CD4-positive, alpha-beta T cell (primary cell): ENCODE measurements at regions not wholly inside any gene's neighbourhood (a gene's known extent, or its start where the extent isn't known, plus 50 kb on each side); places are given as distances from the start of the nearest gene placed in this dataset.

Source experiments
- ATAC-seq: fragments of 200-7000 bp; cut with Tn5 transposase; one replicate; pipeline ENCODE4 v1.10.0; 2022; ENCODE audit warnings: mild to moderate bottlenecking; ENCODE audit not compliant: poor library complexity
- CTCF ChIA-PET: fragments of 350-600 bp; sonication (Branson Sonifier 250); formaldehyde crosslinking; loops from one replicate; lab custom pipeline; 2021; ENCODE audit warnings: antibody characterized with exemption, inconsistent platforms; lab: Charles Lee
- POLR2A ChIA-PET: fragments of 350-600 bp; sonication (Branson Sonifier 250); formaldehyde crosslinking; loops from one replicate; lab custom pipeline; 2021; ENCODE audit warnings: antibody characterized with exemption, inconsistent platforms; lab: Charles Lee
- DNase-seq, 14 experiments: peaks; one replicate each; pipeline ENCODE4 v3.0.0-alpha.2; 2013 to 2020; ENCODE audit warnings: mixed read lengths in 2 of 14
- H3K27ac ChIP-seq, 2 donors: one replicate each; pipeline versions ENCODE4 v1.5.1 to v1.7.0; 2013; ENCODE audit warnings: low read length in 2 of 2, low read depth in 1 of 2, mild to moderate bottlenecking in 1 of 2
- H3K27me3 ChIP-seq, 2 experiments: 1 replicate in 1 of 2; 2 replicates in 1 of 2; pipeline versions ENCODE4 v1.6.1 to v1.7.0; 2013; ENCODE audit warnings: low read length in 2 of 2, control low read depth in 1 of 2, mild to moderate bottlenecking in 1 of 2, moderate library complexity in 1 of 2; ENCODE audit not compliant: insufficient read depth in 2 of 2, control insufficient read depth in 1 of 2
- H3K36me3 ChIP-seq: one replicate; pipeline ENCODE4 v1.6.1; 2013; ENCODE audit warnings: low read length, control low read depth; ENCODE audit not compliant: insufficient read depth
- H3K4me1 ChIP-seq: one replicate; pipeline ENCODE4 v1.6.1; 2013; ENCODE audit warnings: low read length, control low read depth; ENCODE audit not compliant: insufficient read depth
- H3K4me3 ChIP-seq: one replicate; pipeline ENCODE4 v1.5.1; 2013; ENCODE audit warnings: mild to moderate bottlenecking, low read length, moderate library complexity
- H3K9me3 ChIP-seq, 2 experiments: 1 replicate in 1 of 2; 2 replicates in 1 of 2; pipeline versions ENCODE4 v1.6.1 to v1.7.0; 2013; ENCODE audit warnings: low read length in 2 of 2, mild to moderate bottlenecking in 2 of 2, control low read depth in 1 of 2, moderate library complexity in 1 of 2; ENCODE audit not compliant: control insufficient read depth in 1 of 2, insufficient read depth in 1 of 2
- H3K27ac Mint-ChIP-seq: one replicate; pipeline ENCODE4 v1.8.0; 2020; ENCODE audit warnings: mixed read lengths
- H3K27me3 Mint-ChIP-seq: one replicate; pipeline ENCODE4 v1.8.0; 2021; ENCODE audit warnings: mixed read lengths
- H3K36me3 Mint-ChIP-seq: one replicate; pipeline ENCODE4 v1.8.0; 2021; ENCODE audit warnings: low read depth, mixed read lengths
- H3K4me1 Mint-ChIP-seq: one replicate; pipeline ENCODE4 v1.8.0; 2021; ENCODE audit warnings: low read depth, mixed read lengths
- H3K4me3 Mint-ChIP-seq: one replicate; pipeline ENCODE4 v1.8.0; 2020; ENCODE audit warnings: mild to moderate bottlenecking, mixed read lengths
- H3K9me3 Mint-ChIP-seq: one replicate; pipeline ENCODE4 v1.8.0; 2020; ENCODE audit warnings: mixed read lengths
- CTCF ChIP-seq: fragments of 200-600 bp; IDR thresholded peaks from one replicate; pipeline ENCODE4 v1.8.0; 2022; ENCODE audit warnings: antibody characterized with exemption, mild to moderate bottlenecking
- intact Hi-C, 2 experiments: fragments of 100-400 bp; cut with DNase I in 1 of 2; cut with micrococcal nuclease in 1 of 2; formaldehyde crosslinking; loops; one replicate each; pipeline versions ENCODE4 v1.15.1 to v1.9.0; 2023 to 2025; cut with DNase I, micrococcal nuclease

GRCh38 chr7:119395024-119395423 lies 878.0 kb upstream of the KCND2 start:
- H3K27me3 ChIP-seq, result no peaks in the 10 kb centered on the region
- H3K27me3 Mint-ChIP-seq, result no peaks in the 10 kb centered on the region
- ChIA-PET CTCF (no interaction called here), POLR2A (no interaction called here)
- intact Hi-C loops, result no loop called here
- ATAC-seq (no peak), DNase-seq (no peak)
- H3K9me3 Mint-ChIP-seq, result peaks cover 2% of the 10 kb centered on the region
- H3K4me3 ChIP-seq, result no peak overlapping the region
- no peaks in the 10 kb centered on the region for H3K4me1 Mint-ChIP-seq
- no peak overlapping the region for H3K27ac ChIP-seq
- no peak overlapping the region for H3K4me3 Mint-ChIP-seq
- H3K36me3 ChIP-seq, result no peaks in the 10 kb centered on the region
- H3K27ac Mint-ChIP-seq, result no peak overlapping the region
- no peak for TF ChIP-seq CTCF
- no peaks in the 10 kb centered on the region for H3K9me3 ChIP-seq
- no peaks in the 10 kb centered on the region for H3K36me3 Mint-ChIP-seq
- no peaks in the 10 kb centered on the region for H3K4me1 ChIP-seq

GRCh38 chr7:119397156-119397555 lies 875.8 kb upstream of the KCND2 start:
- H3K4me1 ChIP-seq, result no peaks in the 10 kb centered on the region
- ChIA-PET POLR2A (no interaction called here), CTCF (no interaction called here)
- no peak for ATAC-seq
- Mint-ChIP-seq H3K27me3 (no peaks in the 10 kb centered on the region), H3K27ac (no peak overlapping the region), H3K4me3 (no peak overlapping the region), H3K36me3 (no peaks in the 10 kb centered on the region), H3K4me1 (no peaks in the 10 kb centered on the region), H3K9me3 (peaks cover 2% of the 10 kb centered on the region)
- no peaks in the 10 kb centered on the region for H3K27me3 ChIP-seq
- intact Hi-C loops, result no loop called here
- H3K27ac ChIP-seq, result no peak overlapping the region
- H3K4me3 ChIP-seq, result no peak overlapping the region
- no peaks in the 10 kb centered on the region for H3K9me3 ChIP-seq
- no peak for DNase-seq
- no peaks in the 10 kb centered on the region for H3K36me3 ChIP-seq
- no peak for TF ChIP-seq CTCF

GRCh38 chr7:119408596-119408995 lies 864.4 kb upstream of the KCND2 start:
- ATAC-seq (no peak), DNase-seq (no peak)
- H3K4me1 ChIP-seq, result no peaks in the 10 kb centered on the region
- H3K4me3 Mint-ChIP-seq, result no peak overlapping the region
- TF ChIP-seq CTCF, result no peak
- CTCF ChIA-PET, result no interaction called here
- no peak overlapping the region for H3K27ac ChIP-seq
- H3K9me3 Mint-ChIP-seq, result peaks cover 6% of the 10 kb centered on the region
- H3K9me3 ChIP-seq, result peaks cover 0 to 11% of the 10 kb centered on the region in 2 experiments
- H3K36me3 ChIP-seq, result no peaks in the 10 kb centered on the region
- POLR2A ChIA-PET, result no interaction called here
- no peaks in the 10 kb centered on the region for H3K27me3 ChIP-seq
- intact Hi-C loops, result no loop called here
- H3K4me3 ChIP-seq, result no peak overlapping the region
- H3K27ac Mint-ChIP-seq, result no peak overlapping the region
- H3K4me1 Mint-ChIP-seq, result no peaks in the 10 kb centered on the region
- H3K27me3 Mint-ChIP-seq, result no peaks in the 10 kb centered on the region
- H3K36me3 Mint-ChIP-seq, result no peaks in the 10 kb centered on the region
